Smooth muscle cell (in vitro differentiated cells): ENCODE measurements at regions not wholly inside any gene's neighbourhood (a gene's known extent, or its start where the extent isn't known, plus 50 kb on each side); places are given as distances from the start of the nearest gene placed in this dataset.

Source experiments
- DNase-seq: peaks from one replicate; lab custom pipeline; 2025; ENCODE audit not compliant: unreplicated experiment; lab: John Stamatoyannopoulos, UW
- H2AFZ ChIP-seq: fragments of 200-600 bp; sonication (generic); 2 replicates; pipeline ENCODE4 v1.6.0; 2016; ENCODE audit warnings: antibody characterized with exemption, low read depth, mild to moderate bottlenecking
- H3F3A ChIP-seq: fragments of 200-600 bp; sonication (generic); 2 replicates; pipeline ENCODE4 v1.6.0; 2017; ENCODE audit warnings: antibody characterized with exemption, low read depth
- H3K27ac ChIP-seq: fragments of 200-600 bp; sonication (generic); 2 replicates; pipeline ENCODE4 v1.5.1; 2016; ENCODE audit warnings: low read depth, mild to moderate bottlenecking
- H3K27me3 ChIP-seq: fragments of 200-600 bp; sonication (generic); 2 replicates; pipeline ENCODE4 v1.6.1; 2016; ENCODE audit warnings: low read depth, mild to moderate bottlenecking
- H3K36me3 ChIP-seq: fragments of 200-600 bp; sonication (generic); 2 replicates; pipeline ENCODE4 v1.5.1; 2016; ENCODE audit warnings: low read depth
- H3K4me1 ChIP-seq: fragments of 200-600 bp; sonication (generic); 2 replicates; pipeline ENCODE4 v1.5.1; 2016; ENCODE audit warnings: low read depth
- H3K4me2 ChIP-seq: fragments of 200-600 bp; sonication (generic); 2 replicates; pipeline ENCODE4 v1.6.0; 2016; ENCODE audit warnings: mild to moderate bottlenecking
- H3K4me3 ChIP-seq: fragments of 200-600 bp; sonication (generic); 2 replicates; pipeline ENCODE4 v1.5.1; 2016; ENCODE audit warnings: mild to moderate bottlenecking
- H3K79me2 ChIP-seq: fragments of 200-600 bp; sonication (generic); 2 replicates; pipeline ENCODE4 v1.6.0; 2016; ENCODE audit warnings: low read depth, mild to moderate bottlenecking
- H3K9ac ChIP-seq: fragments of 200-600 bp; sonication (generic); 2 replicates; pipeline ENCODE4 v1.6.0; 2016; ENCODE audit warnings: low read depth
- H3K9me3 ChIP-seq: fragments of 200-600 bp; sonication (generic); replicated peaks from 2 replicates; pipeline ENCODE4 v1.5.1; 2016; ENCODE audit warnings: low read depth
- H4K20me1 ChIP-seq: fragments of 200-600 bp; sonication (generic); 2 replicates; pipeline ENCODE4 v1.6.0; 2016; ENCODE audit warnings: low read depth
- WGBS: methylation state at CpG from one replicate; pipeline ENCODE4 v1.1.7; 2016; ENCODE audit warnings: low lambda C conversion rate; 5-methylcytosine and 5-hydroxymethylcytosine counted together
- TF ChIP-seq, protein P1 (sequence below): fragments of 200-600 bp; sonication (generic); IDR thresholded peaks from 2 replicates; pipeline ENCODE4 v1.5.1; 2017; ENCODE audit warnings: borderline replicate concordance, mild to moderate bottlenecking, antibody characterized with exemption; ENCODE audit not compliant: insufficient read depth, poor library complexity, severe bottlenecking

DNA sequence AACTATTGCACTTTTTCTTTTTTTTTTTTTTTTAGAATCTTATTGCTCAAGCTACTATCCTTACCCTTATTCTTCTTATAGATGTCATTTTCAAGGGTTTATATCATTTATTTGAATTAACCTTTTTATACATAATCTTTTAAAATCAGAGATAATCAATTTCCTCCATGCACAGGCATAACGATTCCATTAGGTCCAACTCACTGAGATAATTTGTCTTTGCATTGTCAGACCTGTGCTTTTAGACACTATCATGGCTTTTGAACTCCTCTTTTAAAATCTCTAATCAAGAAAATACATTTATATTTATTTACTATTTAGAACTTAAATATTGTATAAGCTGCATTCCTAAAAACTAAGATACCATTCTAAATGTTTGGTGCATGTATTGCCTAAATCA, 1454.9 kb downstream of the ZPLD1 start:
- Histone ChIP-seq H4K20me1 (no peaks in the 10 kb centered on the region), H3F3A (no peaks in the 10 kb centered on the region), H3K9ac (no peak overlapping the region), H3K27me3 (no peaks in the 10 kb centered on the region), H3K4me3 (no peak overlapping the region), H3K36me3 (no peaks in the 10 kb centered on the region), H3K27ac (no peak overlapping the region), H3K9me3 (no peaks in the 10 kb centered on the region), H3K4me2 (no peak overlapping the region), H2AFZ (no peak overlapping the region), H3K79me2 (no peaks in the 10 kb centered on the region), H3K4me1 (no peaks in the 10 kb centered on the region)
- DNase-seq = no peak
- TF ChIP-seq, protein P1, sequence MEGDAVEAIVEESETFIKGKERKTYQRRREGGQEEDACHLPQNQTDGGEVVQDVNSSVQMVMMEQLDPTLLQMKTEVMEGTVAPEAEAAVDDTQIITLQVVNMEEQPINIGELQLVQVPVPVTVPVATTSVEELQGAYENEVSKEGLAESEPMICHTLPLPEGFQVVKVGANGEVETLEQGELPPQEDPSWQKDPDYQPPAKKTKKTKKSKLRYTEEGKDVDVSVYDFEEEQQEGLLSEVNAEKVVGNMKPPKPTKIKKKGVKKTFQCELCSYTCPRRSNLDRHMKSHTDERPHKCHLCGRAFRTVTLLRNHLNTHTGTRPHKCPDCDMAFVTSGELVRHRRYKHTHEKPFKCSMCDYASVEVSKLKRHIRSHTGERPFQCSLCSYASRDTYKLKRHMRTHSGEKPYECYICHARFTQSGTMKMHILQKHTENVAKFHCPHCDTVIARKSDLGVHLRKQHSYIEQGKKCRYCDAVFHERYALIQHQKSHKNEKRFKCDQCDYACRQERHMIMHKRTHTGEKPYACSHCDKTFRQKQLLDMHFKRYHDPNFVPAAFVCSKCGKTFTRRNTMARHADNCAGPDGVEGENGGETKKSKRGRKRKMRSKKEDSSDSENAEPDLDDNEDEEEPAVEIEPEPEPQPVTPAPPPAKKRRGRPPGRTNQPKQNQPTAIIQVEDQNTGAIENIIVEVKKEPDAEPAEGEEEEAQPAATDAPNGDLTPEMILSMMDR = no peak
- 87% methylated on average over 1 of the region's 1 CpG for WGBS

DNA sequence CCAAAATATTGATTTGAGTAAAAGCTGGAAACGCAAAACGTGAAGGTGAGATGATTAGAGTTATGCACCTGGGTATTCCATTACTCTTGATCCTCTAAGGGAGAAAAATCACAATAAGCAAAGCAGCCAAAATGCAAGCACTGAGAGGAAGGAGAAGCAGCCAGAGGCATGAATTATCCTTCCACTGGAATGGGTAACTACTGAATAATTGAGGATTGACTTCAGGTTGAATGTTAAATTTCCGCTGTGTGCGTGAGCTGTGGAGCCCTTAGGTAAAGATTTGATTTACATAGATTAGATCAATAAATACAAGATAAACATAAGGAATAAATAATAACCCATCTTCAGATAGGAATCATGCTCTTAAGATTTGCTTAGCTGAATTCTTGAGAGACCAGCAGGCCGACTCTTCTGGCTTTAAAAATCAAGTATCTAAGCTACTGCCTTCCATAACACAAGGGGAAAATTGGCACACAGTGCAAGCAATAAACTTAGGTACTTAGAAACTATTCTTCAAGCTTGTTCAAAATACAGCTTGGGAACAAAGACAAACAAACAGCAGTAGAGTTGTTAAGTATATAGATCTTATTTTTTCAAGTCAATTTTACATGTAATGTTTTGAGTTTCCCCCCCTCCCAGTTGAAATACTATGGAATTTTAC, 1459.5 kb downstream of the ZPLD1 start:
- H3K79me2 ChIP-seq = no peaks in the 10 kb centered on the region
- H2AFZ ChIP-seq = no peak overlapping the region
- WGBS = 96% methylated on average over 5 of the region's 5 CpGs
- no peaks in the 10 kb centered on the region for H3K9me3 ChIP-seq
- no peak overlapping the region for H3K27ac ChIP-seq
- H3K9ac ChIP-seq = no peak overlapping the region
- H3K4me3 ChIP-seq = no peak overlapping the region
- DNase-seq = no peak
- no peaks in the 10 kb centered on the region for H3K36me3 ChIP-seq
- no peaks in the 10 kb centered on the region for H4K20me1 ChIP-seq
- TF ChIP-seq, protein P1 = no peak
- no peak overlapping the region for H3K4me2 ChIP-seq
- H3F3A ChIP-seq = no peaks in the 10 kb centered on the region
- no peaks in the 10 kb centered on the region for H3K27me3 ChIP-seq
- H3K4me1 ChIP-seq = no peaks in the 10 kb centered on the region

DNA sequence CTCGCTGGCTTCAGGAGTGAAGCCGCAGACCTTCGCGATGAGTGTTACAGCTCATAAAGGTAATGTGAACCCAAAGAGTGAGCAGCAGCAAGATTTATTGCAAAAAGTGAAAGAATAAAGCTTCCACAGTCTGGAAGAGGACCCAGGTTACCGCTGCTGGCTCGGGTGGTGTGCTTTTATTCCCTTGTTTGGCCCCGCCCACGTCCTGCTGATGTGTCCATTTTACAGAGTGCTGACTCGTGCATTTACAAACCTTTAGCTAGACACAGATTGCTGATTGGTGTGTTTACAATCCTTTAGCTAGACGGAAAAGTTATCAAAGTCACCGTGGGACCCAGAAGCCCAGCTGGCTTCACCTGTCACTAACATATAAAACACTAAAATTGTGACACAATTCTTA, 1464.5 kb downstream of the ZPLD1 start:
- Histone ChIP-seq H4K20me1 (no peaks in the 10 kb centered on the region), H3K36me3 (no peaks in the 10 kb centered on the region), H3K79me2 (no peaks in the 10 kb centered on the region), H3K9me3 (no peaks in the 10 kb centered on the region), H3K9ac (no peak overlapping the region), H3F3A (no peaks in the 10 kb centered on the region), H3K4me2 (no peak overlapping the region), H2AFZ (no peak overlapping the region), H3K27me3 (no peaks in the 10 kb centered on the region), H3K4me3 (no peak overlapping the region), H3K27ac (no peak overlapping the region), H3K4me1 (no peaks in the 10 kb centered on the region)
- 88% methylated on average over 11 of the region's 11 CpGs for WGBS
- TF ChIP-seq, protein P1 = no peak
- DNase-seq = no peak

DNA sequence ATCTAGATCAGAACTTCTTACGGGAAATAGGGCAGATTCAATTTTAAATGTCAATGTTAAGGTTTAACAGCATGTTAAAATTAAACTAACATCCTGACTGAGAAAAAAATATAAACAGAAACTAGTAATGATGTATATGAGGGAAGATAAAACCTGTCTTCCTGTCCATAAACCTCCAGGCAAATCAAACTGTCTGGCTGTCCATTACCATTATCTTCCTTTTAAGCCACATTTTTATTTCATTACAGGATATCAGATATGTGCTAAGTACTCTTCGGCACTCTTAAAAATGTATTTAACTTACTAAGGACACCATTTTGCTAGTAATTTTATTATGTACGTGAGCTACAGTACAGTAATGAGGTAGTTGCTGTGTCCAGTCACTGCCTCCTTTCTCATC, 1461.7 kb upstream of the ALCAM start:
- no peaks in the 10 kb centered on the region for H3K79me2 ChIP-seq
- H3K4me1 ChIP-seq = no peaks in the 10 kb centered on the region
- no peaks in the 10 kb centered on the region for H3K27me3 ChIP-seq
- no peak overlapping the region for H3K27ac ChIP-seq
- 62% methylated on average over 3 of the region's 3 CpGs for WGBS
- TF ChIP-seq, protein P1 = no peak
- DNase-seq = no peak
- H3K9ac ChIP-seq = no peak overlapping the region
- no peaks in the 10 kb centered on the region for H3K9me3 ChIP-seq
- H3K4me3 ChIP-seq = no peak overlapping the region
- H4K20me1 ChIP-seq = no peaks in the 10 kb centered on the region
- no peak overlapping the region for H3K4me2 ChIP-seq
- no peaks in the 10 kb centered on the region for H3F3A ChIP-seq
- peak overlapping the region; percentile 4 for H2AFZ ChIP-seq
- no peaks in the 10 kb centered on the region for H3K36me3 ChIP-seq
